ENCODE measurements at regions not wholly inside any gene's neighbourhood (a gene's known extent, or its start where the extent isn't known, plus 50 kb on each side); places are given as distances from the start of the nearest gene placed in this dataset.

GRCh38 chr3:189577050-189577951 is 53.9 kb upstream of the TP63 start:
- no peak for DNase-seq (ENCODE audit: low spot score)
- in situ Hi-C loops (cut with HindIII; ENCODE audit: low sequenced_read_pairs) = no loop called here

DNA sequence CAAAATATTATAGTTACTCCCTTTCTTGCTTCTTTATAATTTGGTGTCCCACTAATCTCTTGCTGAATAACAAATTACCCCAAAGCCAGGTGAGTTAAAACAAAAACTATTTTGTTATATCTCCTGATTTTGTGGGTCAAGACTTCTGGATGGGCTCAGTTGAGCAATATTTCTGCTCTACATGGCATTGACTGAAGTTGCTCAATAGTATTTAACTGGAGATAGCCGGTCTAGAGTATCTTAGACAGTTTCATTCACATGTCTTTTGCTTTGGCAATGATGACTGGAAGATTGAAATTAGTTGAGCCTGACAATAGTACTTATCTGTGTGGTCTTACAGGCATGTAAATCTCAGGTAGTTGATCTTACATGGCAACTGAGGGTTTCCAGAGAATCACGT is 51.0 kb upstream of the TP63 start:
- in situ Hi-C loops (cut with HindIII; ENCODE audit: low sequenced_read_pairs) = no loop called here
- DNase-seq (ENCODE audit: low spot score) = no peak

All from G401 (cell line).